Jurkat, Clone E6-1 (cell line): ENCODE measurements at regions not wholly inside any gene's neighbourhood (a gene's known extent, or its start where the extent isn't known, plus 50 kb on each side); places are given as distances from the start of the nearest gene placed in this dataset.

Experiments used
- DNase-seq: peaks from one replicate; pipeline ENCODE4 v3.0.0-alpha.2; 2011; ENCODE audit warnings: low read depth, low spot score
- H3K4me3 ChIP-seq: 2 replicates; pipeline ENCODE4 v1.5.1; 2011; ENCODE audit warnings: mild to moderate bottlenecking, low read length, control low read depth, moderate library complexity

- H3K4me3 ChIP-seq: no peak overlapping the region
- DNase-seq: peak; percentile 68
Observed at GRCh38 chrX:6732101-6732500, 197.2 kb upstream of the VCX3A start.

GRCh38 chrX:6729626-6730025 is 194.7 kb upstream of the VCX3A start:
- no peak for DNase-seq
- no peak overlapping the region for H3K4me3 ChIP-seq

- no peak overlapping the region for H3K4me3 ChIP-seq
- DNase-seq: no peak
Observed at GRCh38 chrX:6718766-6719165, 183.8 kb upstream of the VCX3A start.

DNA sequence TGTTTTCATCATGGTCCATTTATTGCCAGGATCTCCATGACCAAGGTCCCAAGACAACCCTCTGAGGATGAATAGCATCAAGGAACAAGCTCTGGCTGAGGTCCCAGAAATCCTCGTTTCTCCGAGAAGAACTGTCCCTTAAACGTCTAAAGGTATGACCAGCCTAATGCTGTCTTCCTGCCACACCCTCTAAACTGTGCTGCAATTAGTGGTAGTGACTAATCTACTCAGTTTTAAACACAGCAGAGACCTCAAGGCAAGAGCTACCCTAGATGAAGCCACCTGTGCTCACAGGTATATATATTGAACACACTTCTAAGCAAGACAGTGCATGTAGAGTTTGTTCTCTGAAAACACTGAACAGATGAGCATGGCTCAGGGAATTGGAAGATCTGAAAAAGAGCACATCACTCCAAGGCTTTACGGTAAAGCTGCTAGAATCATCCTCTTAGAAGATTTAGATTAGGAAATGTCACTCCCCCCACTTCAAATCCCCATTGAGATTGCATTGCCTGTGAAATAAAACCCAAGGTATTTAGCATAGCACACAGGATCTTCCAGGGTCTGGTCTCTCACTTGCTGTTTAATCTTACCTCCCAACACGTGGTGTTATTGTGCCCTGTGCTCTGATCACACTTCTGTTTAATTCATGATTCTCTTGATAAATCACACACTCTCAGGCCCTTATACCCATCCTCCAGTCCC is 173.9 kb upstream of the VCX3A start:
- no peak overlapping the region for H3K4me3 ChIP-seq
- no peak for DNase-seq

GRCh38 chrX:6708041-6708440 is 173.1 kb upstream of the VCX3A start:
- no peak for DNase-seq
- no peak overlapping the region for H3K4me3 ChIP-seq

GRCh38 chrX:6707497-6707896 is 172.6 kb upstream of the VCX3A start:
- DNase-seq: no peak
- H3K4me3 ChIP-seq: no peak overlapping the region

DNA sequence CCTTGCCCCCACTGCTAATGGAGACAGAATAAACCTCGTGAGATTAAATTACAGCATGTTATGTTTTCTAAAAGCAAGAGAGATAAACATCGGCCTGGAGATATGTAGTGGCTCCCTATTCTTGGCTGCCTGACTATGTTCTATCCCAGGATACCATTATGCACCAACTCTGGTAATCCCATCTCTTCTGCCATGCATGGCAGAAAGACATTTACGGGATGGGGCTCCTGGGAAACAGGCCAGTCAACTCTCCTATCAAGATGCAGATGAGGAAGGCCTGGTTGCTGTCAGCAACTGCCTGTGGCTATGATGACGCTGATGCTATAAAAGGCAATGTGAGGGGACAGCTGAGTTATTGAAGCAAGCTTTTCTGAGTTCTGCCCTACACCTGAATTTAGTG is 166.2 kb upstream of the VCX3A start:
- no peak for DNase-seq
- no peak overlapping the region for H3K4me3 ChIP-seq

DNA sequence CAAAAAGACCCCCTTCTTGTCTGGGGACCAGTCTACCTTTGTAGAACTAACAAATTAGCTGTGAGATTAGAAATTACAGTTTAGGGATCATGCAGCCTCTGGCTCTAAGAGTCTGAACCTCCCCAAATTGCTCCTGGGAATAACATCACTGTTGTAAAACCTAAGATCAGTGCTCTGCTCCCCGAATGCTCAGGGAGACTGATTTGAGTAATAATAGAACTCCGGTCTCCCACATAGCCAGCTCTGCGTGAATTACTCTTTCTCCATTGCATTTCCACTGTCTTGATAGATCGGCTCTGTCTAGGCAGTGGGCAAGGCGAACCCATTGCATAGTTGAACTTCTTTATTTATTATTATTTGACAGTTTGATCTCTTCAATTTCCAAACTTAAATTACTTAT is 160.8 kb upstream of the VCX3A start:
- DNase-seq: no peak
- no peak overlapping the region for H3K4me3 ChIP-seq

DNA sequence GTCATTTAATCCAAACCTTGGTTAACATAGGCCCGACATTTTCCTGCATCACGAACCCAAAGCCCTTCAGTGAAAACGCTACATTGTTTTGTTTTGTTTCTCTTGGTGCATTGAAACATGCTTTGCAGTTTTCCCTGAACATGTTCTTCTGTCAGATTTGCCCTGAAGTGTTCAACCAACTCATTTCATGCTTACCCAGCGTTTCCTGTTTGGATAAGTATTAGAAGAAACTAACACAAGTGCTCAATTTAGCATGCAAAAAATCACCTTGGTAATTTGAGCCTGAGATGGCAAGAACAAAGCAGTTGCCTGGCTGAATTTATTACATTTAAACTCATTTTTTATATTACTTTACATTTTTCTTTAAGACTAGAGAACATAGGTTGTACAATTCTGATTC is 160.1 kb upstream of the VCX3A start:
- DNase-seq: no peak
- no peak overlapping the region for H3K4me3 ChIP-seq

DNA sequence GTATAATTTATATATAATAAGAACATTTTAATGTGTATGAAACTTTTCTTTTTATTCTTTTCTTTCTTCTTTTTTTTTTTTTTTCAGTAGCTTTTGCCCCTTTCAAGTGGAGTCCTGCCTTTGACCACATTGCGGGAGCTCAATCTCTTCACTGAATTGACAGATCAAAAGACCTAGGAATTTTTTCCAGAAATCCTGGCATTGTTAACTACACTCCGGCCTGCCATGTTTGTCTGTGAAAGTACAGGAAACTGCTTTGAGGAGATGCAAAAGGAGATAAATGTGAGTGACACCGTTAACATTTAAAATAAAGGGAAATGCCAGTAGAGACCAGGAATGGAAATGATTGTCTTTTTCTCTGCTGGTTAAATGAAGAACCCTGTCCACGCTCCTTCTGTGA is 159.3 kb upstream of the VCX3A start:
- H3K4me3 ChIP-seq: no peak overlapping the region
- DNase-seq: no peak

- DNase-seq: no peak
- H3K4me3 ChIP-seq: no peak overlapping the region
Observed at GRCh38 chrX:6693051-6693450, 158.1 kb upstream of the VCX3A start.

GRCh38 chrX:6685489-6685888 is 150.6 kb upstream of the VCX3A start:
- H3K4me3 ChIP-seq: no peak overlapping the region
- DNase-seq: no peak

DNA sequence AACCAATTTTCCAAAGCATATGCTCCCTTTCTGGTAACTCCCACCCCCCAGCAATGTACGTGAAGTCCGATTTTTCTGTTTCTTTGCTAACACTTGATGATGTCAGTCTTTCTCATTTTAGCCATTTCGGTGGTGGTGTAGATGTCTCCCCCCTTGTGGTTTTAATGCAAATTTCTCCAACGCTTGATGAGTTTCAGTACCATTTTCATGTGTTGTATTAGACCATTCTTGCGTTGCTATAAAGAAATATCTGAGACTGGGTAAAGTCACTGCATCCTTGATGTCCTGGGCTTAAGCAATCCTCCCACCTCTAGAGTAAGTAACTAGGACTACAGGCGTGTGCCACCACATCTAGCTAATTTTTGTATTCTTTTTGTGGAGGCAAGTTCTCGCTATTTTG is 148.4 kb upstream of the VCX3A start:
- no peak for DNase-seq
- no peak overlapping the region for H3K4me3 ChIP-seq

- no peak for DNase-seq
- H3K4me3 ChIP-seq: no peak overlapping the region
Observed at GRCh38 chrX:6681521-6682145, 146.7 kb upstream of the VCX3A start.

GRCh38 chrX:6679988-6680387 is 145.1 kb upstream of the VCX3A start:
- no peak overlapping the region for H3K4me3 ChIP-seq
- no peak for DNase-seq

DNA sequence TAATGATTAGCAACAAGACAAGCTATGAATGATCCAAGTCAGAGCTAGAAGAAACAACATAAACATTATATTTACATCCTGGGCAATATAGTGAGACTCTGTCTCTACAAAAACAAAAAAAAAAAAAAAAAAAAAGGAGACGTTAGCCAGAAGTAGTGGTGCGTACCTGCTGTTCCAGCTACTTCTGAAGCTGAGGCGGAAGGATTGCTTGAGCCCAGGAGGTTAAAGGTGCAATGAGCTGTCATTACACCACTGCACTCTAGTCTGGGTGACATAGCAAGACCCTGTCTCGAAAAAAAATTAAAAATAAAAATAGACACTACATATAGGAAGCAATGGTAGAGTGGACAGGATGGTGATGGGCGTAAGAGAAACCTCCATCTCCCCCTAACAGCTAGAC is 144.6 kb upstream of the VCX3A start:
- DNase-seq: no peak
- H3K4me3 ChIP-seq: no peak overlapping the region

- no peak overlapping the region for H3K4me3 ChIP-seq
- DNase-seq: no peak
Observed at GRCh38 chrX:6678313-6678712, 143.4 kb upstream of the VCX3A start.

DNA sequence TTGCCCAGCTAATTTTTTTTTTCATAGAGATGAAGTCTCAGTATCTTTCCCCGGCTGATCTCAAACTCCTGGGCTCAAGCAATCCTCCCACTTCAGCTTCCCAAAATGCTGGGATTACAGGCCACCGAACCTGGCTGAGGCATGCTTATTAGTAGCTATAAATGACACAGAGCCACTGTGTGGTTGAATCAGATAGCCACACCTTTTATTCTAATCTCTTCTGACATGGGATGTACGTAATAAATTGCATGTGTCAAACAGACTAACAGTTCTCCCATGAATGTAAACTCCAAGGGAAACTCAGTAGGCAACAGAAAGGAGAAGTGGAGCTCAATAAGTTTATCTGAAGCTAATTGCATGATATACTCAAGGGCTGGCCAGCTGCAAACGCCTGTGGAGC is 139.8 kb upstream of the VCX3A start:
- H3K4me3 ChIP-seq: no peak overlapping the region
- no peak for DNase-seq

DNA sequence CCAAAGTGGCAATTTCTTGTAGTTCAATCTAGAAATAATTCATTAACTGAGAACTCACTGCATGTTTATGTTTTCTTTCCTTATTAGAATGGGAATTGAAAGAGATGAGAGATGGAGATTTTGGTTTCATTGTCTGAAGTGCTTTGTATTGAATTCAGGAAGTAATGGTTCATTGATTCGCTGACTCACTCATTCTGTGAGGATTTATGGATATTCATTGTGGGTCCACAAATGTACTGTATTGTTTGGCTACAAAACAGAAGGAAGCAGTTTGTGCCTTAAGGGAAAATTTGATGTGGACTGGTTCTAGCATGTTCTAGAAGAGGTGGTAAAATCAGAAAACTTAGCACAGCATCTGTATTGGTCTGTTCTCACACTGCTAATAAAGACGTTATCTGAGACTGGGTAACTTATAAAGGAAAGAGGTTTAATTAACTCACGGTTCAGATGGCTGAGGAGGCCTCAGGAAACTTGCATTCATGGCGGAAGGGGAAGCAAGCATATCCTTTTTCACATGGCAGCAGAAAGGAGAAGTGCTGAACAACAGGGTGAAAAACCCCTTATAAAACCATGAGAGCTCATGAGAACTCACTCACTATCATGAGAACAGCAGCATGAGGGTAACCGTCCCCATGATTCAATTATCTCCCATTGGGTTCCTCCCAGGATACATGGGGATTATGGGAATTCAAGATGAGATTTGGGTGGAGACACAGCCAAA is 132.3 kb upstream of the VCX3A start:
- no peak for DNase-seq
- no peak overlapping the region for H3K4me3 ChIP-seq

- H3K4me3 ChIP-seq: no peak overlapping the region
- DNase-seq: no peak
Observed at GRCh38 chrX:6666624-6667023, 131.7 kb upstream of the VCX3A start.

DNA sequence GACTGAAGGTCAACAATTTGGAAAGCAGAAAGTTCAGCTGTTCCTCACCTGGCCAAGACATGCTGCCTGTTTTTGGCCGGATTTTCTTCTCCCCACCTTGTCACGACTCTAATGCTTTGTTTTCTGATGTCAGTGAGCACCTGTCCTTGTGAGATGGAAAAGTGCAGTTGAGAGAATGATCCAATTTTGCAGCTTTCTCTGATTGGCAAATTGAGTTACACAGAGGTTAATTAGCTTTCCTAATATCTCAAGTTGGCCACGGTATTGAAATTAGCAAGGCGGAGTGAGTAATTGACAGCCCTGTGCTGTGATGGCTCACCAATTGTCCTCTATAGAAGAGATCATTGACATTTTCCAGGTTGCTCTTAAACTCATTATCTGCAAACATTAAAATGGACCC is 126.8 kb upstream of the VCX3A start:
- DNase-seq: no peak
- no peak overlapping the region for H3K4me3 ChIP-seq
